Fibroblast of skin of left quadriceps (primary cell): ENCODE measurements at regions not wholly inside any gene's neighbourhood (a gene's known extent, or its start where the extent isn't known, plus 50 kb on each side); places are given as distances from the start of the nearest gene placed in this dataset.

ENCODE experiments used
- DNase-seq, 2 experiments: peaks; one replicate each; pipeline ENCODE4 v3.0.0-alpha.2; 2013; ENCODE audit warnings: low read depth in 2 of 2

DNA sequence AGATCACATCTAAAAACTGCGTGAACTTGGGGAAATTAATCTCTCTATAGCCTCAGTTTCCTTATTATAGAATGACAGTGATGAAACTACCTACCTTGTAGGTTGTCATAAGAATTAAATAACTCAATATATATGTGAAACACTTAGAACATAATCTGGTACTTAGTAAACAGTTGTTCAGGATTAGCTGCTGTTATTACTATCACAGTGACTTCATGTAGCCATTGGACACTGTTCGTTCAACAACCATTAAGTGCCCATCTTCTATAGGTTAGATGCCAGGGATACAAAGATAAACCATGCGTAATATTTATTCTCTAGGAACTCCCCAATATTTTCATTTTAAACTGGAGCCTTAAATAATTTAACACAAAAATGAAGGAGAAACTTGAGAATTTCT, 329.0 kb upstream of the PROK2 start:
- no peak for DNase-seq

- DNase-seq = no peak
These were observed 328.6 kb upstream of the PROK2 start for GRCh38 chr3:72113564-72113963.

GRCh38 chr3:72112435-72112834, 327.5 kb upstream of the PROK2 start:
- no peak for DNase-seq

DNA sequence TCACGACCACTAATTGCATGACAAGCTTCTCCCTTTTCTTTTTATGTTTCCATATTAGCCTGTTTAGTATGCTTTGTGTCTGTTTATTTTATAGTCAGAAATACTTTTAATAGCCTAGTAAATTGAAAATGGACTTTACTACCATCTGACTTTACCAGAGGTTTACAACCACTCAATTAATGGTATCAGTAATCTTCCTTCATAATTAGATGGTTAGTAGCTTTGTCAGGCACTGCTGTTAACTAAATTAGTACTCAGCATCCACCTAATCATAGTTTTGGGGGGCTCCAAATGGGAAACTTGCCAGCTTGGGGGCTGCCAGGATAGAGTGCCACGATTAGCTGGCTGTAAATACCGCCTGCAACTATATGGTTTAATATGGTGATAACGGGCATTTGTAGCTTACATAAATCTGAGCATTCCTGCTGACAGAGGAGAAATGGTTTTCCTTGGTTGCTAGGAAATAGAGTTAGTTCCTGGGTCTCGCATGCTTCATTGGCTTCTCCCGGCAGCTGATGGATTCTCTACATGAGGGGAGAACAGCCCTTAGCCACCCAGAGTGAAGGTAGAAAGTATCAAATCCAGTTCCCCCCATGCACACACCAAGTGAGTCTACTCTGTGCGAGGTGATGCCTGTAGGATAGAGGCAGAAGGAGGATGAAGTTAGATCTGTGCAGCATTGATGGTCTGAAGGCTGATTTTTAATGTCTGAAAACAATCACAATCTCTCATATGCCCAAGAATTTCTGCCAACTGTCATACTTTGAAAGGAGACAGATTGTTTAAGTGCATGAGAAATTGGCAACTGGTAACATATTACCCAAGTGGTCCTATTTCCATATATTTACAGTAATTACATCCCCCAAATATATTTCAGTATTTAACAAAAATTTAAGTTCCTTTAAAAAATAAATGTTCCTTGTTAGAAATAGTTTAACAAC, 326.6 kb upstream of the PROK2 start:
- DNase-seq = no peak

- no peak for DNase-seq
These were observed 324.6 kb upstream of the PROK2 start for GRCh38 chr3:72109327-72110259.

GRCh38 chr3:72105306-72105705, 320.4 kb upstream of the PROK2 start:
- no peak for DNase-seq

GRCh38 chr3:72102112-72102616, 317.2 kb upstream of the PROK2 start:
- no peak for DNase-seq

GRCh38 chr3:72101494-72101893, 316.5 kb upstream of the PROK2 start:
- no peak for DNase-seq

GRCh38 chr3:72100601-72101187, 315.7 kb upstream of the PROK2 start:
- peak; percentile 73 to 74 for DNase-seq

DNA sequence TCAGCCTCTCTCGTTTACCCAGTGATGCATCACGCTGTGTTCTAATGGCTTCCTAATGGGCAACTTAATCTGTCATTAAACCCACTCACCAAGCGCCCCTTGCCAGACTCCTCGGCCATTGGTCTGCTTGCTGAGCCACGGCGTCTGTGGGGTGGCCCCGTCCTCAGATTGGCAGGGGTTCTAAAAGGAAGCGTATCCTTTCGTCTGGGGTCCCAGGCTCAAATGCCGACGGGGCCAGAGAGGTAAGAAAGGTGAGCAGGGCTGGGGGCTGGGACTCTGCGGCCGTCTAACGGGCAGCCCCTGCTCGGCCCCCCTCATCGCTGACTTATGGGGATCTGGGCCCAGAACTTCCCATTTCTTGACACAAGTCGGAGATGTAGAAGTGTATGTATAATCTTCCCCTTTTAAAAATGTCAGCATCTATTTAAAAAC, 315.1 kb upstream of the PROK2 start:
- DNase-seq = no peak

DNA sequence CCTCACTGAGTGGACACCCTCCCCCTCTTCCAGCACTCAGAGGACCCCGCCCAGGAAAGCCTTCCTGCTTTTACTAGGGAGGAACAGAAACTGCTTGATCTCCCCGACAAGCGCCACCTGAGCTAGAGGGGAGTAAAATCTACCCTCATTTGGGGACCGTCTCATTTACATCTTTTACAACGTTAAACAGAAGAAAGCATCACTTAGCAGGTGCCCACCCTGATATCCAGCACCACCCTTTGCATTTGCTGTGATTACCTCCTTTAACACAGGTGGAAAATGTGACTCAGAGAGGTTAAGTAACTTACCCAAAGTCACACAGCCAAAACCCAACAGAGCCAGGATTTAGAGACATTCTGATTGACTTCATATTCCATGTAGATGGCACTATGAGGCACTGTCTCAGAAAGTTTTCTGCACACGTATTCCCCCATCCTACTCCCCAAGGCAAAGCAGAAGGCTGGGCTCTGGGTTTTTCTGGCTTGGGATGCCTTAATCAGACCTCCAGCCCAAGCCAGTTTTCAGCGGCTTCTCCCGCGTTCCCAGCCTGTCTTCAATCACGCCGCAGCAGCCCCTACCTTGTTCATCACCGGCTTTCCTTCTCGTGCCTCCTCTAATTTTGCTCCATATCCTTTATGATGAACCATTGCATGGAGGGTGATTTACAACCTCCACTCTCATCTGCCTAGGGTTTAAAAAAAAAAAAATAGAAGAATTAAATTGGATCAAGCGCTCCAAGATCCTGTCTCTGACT, 314.6 kb upstream of the PROK2 start:
- DNase-seq = no peak

DNA sequence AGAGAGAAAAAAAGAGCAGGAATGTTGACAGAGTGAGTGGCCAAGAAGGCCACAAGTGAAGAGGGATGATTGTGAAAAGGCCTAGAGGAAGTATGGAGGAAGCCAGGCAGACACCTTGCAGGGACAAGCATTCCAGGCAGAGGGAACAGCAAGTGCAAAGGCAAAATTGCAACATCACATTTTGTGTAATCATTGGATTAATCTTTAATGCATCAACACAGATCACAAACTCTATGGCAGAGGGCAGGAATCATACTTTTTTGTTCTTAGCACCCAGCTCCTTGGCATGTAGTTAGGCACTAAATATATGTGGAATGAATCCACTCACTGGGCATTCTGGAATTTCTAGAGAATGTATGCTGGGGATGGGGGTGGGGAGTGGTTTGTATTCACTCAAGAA, 312.1 kb upstream of the PROK2 start:
- no peak for DNase-seq

DNA sequence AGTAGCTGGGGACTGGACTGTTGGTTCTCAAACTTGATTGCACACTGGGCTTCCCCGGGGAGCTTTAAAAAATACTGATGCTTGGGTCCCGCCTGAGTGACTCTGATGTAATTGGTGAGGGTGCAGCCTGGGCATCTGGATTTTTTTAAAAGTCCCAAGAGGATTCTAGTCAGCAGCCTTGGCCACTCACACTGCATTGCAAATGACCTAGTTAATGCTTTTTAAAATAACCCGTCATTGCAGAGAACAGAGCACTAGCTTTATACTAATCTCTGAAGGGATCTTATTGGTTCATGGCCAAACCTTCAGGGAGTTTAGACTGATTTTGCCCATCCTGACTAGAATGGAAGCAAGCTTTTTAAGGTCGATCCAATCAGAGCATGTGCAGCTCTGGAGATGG, 310.6 kb upstream of the PROK2 start:
- no peak for DNase-seq

DNA sequence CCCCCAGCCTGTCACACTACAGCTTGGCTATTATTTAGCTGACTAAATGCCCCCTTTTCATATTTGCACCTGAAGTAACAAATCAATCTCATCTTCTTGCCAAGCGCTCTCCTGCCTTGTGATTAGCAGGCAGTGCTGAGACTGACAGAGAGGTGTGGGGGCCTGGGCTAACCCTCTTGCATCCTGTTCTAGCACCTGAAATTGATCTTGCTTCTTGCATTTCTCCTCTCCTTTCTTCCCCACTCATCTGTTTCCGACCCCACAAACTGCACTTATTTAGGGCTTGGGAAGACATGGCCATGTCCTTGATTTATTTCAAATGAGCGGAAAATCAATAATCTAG, 309.0 kb upstream of the PROK2 start:
- no peak for DNase-seq

GRCh38 chr3:72093270-72093991, 308.5 kb upstream of the PROK2 start:
- no peak for DNase-seq

- no peak for DNase-seq
These were observed 307.8 kb upstream of the PROK2 start for GRCh38 chr3:72092778-72093177.

GRCh38 chr3:72088486-72089025, 303.6 kb upstream of the PROK2 start:
- no peak for DNase-seq

DNA sequence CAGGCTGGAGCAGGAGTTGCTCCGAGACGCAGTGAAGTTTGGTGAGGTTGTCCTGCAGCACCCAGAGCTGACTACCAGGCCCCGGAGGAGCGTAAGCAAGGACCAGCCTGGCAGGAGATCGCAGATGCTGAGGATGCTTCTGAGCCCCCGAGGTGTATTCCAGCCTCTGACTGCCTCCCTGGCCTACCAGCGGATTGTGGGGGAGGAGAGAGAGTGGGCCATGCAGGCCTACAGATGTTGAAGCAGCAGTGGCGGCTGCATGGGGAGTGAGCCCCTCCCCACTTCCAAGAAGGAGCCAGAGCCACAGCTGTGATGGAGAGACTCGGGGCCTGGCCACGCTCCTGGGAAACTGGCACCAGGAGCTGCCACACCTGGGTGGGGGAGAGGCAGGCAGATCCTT, 302.5 kb upstream of the PROK2 start:
- no peak for DNase-seq

GRCh38 chr3:72086743-72087087, 301.8 kb upstream of the PROK2 start:
- DNase-seq = no peak

DNA sequence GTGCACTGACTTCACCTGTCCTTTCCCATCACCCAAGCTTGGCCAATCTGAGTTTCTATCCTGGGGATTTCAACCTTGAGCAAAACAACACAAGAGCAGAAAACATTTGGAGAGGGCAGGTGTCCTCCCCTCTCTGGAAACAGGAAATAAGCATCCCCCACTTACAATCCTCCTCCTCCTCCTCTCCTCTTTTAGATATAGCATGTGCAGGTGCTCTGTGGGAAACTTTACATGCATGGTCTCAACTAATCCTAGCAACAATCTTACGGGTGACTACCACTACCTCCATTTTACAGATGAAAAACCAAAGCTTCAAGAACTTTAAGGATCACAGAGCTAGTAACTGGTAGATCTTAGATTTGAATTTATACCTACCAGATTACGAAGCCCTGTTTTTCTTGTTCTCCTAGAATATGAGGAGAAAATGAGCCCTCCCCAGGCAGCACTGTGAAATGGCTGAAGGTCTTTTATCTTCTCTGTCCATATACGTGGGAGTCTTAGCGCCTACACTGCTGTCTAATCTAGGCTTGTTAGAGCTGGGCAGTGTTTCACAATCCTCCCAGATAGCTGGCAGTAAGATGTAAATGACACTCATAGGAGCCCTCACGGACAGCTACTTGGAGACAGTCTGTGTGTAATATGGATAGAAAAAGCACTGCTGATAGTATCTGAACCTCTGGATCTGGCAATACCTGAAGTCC, 301.2 kb upstream of the PROK2 start:
- DNase-seq = no peak
